H4 (cell line): ENCODE measurements at regions not wholly inside any gene's neighbourhood (a gene's known extent, or its start where the extent isn't known, plus 50 kb on each side); places are given as distances from the start of the nearest gene placed in this dataset.
"Not testable (repeated sequence)": the region's sequence is repeated elsewhere in the genome, so short reads cannot be mapped to it uniquely, and the experiment has no call there.

ENCODE experiments used
- DNase-seq: peaks from one replicate; pipeline ENCODE4 v3.0.0-alpha.2; 2015; ENCODE audit warnings: low spot score

DNA sequence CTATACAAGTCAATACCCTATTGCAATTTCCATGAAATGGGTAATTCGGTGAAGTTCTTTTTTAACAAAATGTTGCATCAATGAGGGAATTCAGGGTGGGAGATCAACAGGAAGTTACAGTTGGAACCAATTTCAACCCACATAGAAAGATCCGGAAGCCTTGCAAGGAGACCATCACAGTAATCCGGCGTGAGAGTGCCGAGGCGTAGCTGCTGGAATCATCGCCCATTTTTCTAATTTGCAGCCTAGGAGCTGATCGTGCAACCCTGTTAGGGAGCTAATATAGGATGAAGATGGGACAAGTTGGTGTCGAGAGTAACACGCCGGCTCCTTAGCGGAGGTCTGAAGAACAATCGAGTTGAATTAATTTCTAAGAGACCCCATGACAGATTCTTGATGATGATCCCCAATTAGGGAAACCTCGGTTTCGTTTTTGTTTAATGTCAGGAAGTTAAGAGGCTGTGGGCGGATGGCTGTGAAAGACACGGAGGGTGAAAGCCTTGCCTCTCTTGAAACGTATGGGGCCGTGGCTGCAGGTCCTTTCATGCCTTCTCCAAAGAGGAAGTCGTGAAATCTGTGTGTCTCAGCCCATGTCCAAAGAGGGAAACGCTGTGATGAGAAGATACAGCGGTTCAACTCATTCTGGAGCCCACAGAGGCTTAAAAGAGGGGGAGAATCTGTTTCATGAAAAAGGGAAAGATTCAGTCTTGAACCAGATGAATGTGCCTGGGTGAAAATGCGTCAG lies 51.2 kb upstream of the CARD11 start:
- no peak for DNase-seq

DNA sequence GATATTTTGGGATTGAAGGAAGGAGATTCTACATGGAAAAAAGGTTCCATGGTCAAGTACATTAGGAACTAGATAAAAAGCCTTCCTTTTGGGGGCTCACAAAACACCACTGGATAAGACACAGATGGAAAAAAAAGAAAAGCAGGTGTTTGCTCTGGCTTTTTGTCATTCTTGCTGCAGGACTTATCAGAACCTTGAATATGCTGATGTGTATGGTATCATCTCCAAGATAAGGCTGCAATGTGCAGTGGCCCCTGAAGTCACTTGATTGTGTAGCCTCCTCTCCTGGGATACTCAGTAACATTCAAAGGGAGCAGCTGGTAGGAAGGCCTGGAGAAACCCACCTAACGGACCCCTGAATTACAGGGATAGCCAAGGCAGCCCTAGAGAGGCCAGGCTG lies 54.1 kb upstream of the CARD11 start:
- no peak for DNase-seq

DNA sequence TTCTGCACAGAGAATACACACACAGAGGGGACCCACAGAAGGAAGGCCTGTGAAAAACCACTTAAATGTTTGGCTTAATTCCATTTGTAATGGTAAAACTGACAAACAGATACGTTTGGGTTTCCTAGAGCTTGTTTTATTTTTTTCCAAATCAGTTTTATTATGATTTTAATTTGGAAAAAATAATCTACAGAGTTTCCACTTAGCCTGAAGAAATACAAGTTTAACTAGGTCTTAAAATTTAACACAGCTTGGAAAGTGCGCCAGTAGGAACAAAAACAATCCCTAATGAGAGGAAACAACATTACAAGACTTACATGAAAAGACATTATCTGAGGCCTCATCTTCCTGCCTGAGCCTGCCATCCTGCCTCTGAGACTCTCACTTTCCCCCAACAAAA lies 58.5 kb upstream of the CARD11 start:
- no peak for DNase-seq

DNA sequence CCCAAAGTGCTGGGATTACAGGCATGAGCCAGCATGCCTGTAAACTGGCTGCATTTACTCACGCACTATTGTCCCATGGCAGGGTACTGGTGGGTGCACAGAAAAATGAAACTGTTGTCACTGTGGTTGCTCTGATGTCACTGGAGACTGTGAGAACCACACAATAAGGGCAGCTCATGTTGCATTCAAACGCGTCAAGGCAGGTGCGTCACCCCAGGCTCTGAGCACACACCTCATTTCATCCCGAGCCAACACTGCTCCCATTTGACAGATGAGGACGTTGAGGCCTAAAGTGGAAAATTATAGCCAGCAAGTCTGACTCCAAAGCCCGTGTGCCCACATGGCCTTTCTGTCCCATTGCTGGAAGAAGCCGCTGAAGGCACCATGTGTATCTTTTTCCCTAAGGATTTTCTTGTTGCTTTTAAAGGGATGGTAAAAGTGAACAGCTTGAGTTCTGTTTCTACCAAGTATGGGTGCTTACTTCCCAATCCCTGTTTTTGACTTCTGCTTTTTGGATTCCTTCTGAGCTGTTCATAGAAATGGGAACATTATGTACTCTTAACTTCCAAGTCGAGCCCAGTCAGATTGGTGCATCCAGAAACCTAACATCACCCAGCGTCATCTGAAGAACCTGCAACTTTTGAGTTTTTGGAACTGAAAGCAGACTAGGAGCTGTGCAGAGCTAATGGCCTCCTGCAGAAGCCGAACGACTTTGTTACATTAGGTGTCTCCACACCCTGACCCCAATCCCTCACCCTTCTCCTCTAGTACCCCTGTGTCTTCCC lies 60.1 kb upstream of the CARD11 start:
- no peak for DNase-seq

GRCh38 chr7:3105856-3106255 lies 62.2 kb upstream of the CARD11 start:
- no peak for DNase-seq

DNA sequence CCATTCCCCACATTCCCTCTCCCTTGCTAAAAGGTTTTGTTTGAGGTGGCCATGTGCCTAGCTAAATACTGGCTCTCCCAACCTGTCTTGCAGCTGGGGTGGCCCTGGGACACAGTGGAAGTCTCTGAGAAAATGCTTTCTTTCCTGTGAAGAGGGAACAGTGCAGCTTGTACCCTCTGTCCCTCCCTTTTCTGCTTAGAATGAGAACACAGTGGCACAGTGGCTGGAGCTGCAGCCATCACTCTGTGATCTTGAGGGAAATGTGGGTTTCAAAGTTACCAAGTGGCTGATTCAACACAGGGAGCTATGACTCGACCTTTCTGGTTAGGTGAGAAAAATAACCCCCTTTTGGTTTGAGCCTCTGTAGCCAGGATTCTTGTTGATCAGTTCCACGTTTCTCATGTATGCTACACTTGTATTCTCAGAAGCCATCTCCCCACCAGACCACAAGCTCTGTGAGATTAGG lies 62.7 kb upstream of the CARD11 start:
- DNase-seq = no peak

GRCh38 chr7:3107228-3107763 lies 63.6 kb upstream of the CARD11 start:
- DNase-seq = no peak

- no peak for DNase-seq
Observed at GRCh38 chr7:3107889-3108570, 64.4 kb upstream of the CARD11 start.

- DNase-seq = no peak
Observed at GRCh38 chr7:3109311-3109915, 65.7 kb upstream of the CARD11 start.

DNA sequence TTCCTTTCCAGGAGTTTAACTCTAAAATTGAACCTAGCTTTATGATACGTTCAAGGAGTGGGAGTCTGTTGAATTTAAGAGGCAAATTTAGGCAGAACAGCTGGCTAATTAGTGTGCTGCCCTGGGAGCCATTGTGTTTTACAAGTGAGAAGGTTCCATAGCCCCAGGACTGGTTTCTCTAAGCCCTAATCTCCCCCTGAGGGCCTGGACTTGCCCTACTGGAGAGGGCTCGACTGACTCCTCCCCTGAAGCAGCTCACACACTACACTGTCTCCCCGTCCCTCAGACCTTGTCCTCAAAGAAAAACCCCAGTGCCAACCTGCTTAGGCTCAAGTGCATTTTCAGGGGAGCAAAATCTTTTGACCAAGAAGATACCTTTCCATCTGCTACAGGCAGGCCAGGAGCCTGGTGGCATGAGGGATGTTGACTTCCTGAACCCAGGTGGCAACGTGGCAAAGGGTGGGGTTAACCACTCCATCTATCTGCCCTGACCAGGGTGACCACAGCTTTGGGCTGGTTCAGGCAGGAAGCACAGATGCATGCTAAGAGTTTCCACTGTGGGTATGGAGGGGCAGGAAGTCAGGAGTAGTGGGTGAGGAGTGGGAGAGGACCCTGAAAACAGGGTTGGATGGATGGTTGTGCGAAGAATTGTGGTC lies 68.9 kb upstream of the CARD11 start:
- no peak for DNase-seq

GRCh38 chr7:3114917-3115316 lies 71.2 kb upstream of the CARD11 start:
- no peak for DNase-seq

- peak; percentile 73 for DNase-seq
Observed at GRCh38 chr7:3117081-3117480, 73.4 kb upstream of the CARD11 start.

- peak; percentile 54 for DNase-seq
Observed at GRCh38 chr7:3117488-3118231, 74.0 kb upstream of the CARD11 start.

DNA sequence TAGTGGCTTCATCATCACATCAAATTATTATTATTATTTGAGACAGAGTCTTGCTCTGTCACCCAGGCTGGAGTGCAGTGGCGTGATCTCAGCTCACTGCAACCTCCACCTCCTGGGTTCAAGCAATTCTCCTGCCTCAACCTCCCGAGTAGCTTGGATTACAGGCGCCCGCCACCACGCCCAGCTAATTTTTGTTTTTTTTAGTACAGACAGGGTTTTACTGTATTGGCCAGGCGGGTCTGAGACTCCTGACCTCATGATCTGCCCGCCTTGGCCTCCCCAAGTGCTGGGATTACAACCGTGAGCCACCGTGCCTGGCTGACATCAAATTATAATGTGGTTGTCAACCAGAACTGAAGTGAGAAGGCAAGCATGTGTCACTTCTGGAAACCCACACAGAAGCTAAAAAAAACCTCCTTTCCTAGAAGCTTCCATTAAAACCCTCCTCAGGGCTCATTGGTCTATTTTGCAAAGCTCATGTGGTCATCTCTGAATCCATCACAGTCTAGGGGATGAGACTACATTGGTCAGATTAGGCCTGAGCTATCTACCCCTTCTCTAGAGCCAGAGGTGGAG lies 75.8 kb upstream of the CARD11 start:
- DNase-seq = not testable (repeated sequence)

DNA sequence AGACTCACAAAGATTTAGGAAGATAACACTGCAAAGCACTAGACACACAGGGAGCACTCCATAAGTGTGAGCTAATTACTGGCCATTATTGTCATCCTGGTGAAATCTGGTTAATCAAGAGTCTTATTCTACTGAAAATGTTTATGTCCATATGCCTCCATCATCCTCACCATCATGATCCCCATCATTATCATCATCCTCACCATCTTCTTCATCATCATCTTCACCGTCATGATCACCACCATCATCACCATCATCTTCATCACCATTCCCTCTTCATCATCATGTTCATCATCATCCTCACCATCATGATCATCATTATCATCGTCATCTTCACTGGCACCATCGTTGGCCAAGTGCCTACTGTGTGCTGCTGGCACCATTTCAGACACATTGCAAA lies 76.3 kb upstream of the CARD11 start:
- no peak for DNase-seq

GRCh38 chr7:3120513-3120912 lies 76.8 kb upstream of the CARD11 start:
- no peak for DNase-seq

DNA sequence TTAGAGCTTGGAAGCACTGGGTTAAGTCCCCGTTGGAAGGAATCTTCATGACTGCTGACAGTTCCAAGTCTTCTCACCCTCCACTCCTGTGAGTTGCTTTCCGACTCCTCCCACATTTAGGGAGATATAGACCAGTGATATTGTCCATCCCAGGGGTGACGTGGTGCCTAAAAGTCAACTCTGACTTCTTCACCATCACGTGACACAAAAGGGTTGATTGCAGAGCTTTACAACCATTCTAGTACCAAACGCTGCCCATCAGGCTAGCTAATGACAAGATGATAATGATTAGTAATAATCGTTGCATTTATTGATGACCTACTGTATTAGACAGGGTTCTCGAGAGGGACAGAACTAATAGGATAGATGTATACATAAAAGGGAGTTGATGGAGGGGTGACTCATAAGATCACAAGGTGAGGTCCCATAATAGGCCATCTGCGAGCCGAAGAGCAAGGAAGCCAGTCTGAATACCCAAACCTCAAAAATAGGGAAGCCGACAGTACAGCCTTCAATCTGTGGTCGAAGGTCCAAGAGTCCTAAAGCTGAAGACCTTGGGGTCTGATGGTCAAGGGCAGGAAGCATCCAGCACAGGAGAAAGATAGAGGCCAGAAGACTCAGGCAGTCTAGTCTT lies 85.3 kb upstream of the CARD11 start:
- no peak for DNase-seq

DNA sequence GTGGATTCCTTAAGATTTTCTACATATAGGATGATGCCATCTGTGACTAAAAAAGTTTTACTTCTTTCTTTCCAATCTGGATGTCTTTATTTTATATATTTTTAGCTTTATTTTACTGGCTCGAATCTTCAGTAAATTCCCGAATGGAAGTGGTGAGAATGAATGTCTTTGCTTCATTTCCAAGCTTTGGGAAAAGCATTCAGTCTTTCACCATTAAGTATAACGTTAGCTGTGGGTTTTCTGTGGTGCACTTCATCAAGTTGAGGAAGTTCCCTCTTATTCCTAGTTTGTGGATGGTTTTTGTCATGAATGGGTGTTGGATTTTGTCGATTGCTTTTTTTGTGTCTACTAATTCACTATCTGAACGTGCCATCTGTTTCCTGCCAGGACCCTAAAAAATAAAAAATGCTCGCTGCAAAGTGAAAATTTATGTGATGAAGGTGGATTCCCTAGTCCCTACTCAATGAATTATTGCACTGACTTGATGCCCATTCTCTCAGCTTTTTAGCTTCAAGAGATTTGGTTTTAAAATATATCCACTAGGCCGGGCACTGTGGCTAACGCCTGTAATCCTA lies 90.2 kb upstream of the CARD11 start:
- no peak for DNase-seq

- peak; percentile 60 for DNase-seq
Observed at GRCh38 chr7:3134745-3135144, 91.1 kb upstream of the CARD11 start.
